Central memory CD8-positive, alpha-beta T cell (primary cell): ENCODE measurements at regions not wholly inside any gene's neighbourhood (a gene's known extent, or its start where the extent isn't known, plus 50 kb on each side); places are given as distances from the start of the nearest gene placed in this dataset.
A peak's percentile ranks its signal among the peaks of the same experiment; 100 is the strongest.

Experiments
- ATAC-seq: fragments of 150-1000 bp; cut with Tn5 transposase; replicated peaks from 2 replicates; pipeline ENCODE4 v1.10.0; 2022; ENCODE audit warnings: mild to moderate bottlenecking, moderate FRiP score, moderate number of reproducible peaks; ENCODE audit not compliant: poor library complexity, severe bottlenecking; ENCODE audit errors: extremely low read depth
- DNase-seq, 2 donors: peaks; one replicate each; pipeline ENCODE4 v3.0.0; 2021; ENCODE audit warnings: low spot score in 2 of 2
- H3K27ac Mint-ChIP-seq: one replicate; pipeline ENCODE4 v1.8.0; 2022; ENCODE audit warnings: low read depth, mild to moderate bottlenecking, moderate library complexity, mixed read lengths
- H3K27me3 Mint-ChIP-seq: one replicate; pipeline ENCODE4 v1.8.0; 2022; ENCODE audit warnings: mixed read lengths
- H3K36me3 Mint-ChIP-seq: one replicate; pipeline ENCODE4 v1.8.0; 2022; ENCODE audit warnings: mild to moderate bottlenecking, moderate library complexity, mixed read lengths; ENCODE audit not compliant: insufficient read depth
- H3K4me1 Mint-ChIP-seq: one replicate; pipeline ENCODE4 v1.8.0; 2022; ENCODE audit warnings: mixed read lengths
- H3K4me3 Mint-ChIP-seq: one replicate; pipeline ENCODE4 v1.8.0; 2022; ENCODE audit warnings: mild to moderate bottlenecking, moderate library complexity, mixed read lengths
- H3K9me3 Mint-ChIP-seq: one replicate; pipeline ENCODE4 v1.8.0; 2022; ENCODE audit warnings: mixed read lengths

DNA sequence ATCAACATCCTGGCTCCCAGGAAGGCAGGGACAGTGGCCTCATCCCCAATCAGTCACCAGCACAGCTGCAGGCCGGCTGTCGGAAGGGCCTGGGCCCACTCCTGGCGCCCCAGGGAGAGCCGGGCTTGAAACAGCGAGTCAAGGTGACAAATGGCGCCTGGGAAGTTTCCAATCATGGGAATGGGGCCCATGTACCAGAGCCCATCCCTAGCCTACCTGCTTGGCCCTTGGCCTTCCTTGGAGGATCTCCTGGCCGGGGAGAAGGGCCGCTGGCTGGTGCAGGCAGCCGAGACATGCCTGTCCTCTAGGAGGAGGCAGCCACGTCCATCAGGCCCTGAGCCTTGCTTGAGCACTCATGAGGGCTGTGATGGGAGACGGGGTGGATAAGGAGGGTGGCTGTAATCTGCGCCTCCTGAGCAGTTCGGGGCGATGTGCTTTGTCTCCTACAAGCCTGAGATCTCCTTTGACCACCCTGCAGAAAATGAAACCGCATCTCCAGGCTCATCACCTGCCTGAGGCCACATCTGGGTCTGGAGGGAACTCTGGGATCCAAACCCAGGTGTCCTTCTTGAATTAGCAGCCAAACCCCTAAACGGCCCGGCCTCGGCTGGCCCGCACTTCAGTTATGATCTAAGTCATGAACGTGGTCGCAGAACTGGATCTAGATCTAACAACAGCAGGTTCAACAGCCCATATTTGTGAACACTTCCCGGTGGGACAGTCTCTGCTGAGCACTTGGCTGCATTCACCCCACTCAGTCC, 862.0 kb downstream of the TBC1D22A start:
- H3K9me3 Mint-ChIP-seq = no peaks in the 10 kb centered on the region

DNA sequence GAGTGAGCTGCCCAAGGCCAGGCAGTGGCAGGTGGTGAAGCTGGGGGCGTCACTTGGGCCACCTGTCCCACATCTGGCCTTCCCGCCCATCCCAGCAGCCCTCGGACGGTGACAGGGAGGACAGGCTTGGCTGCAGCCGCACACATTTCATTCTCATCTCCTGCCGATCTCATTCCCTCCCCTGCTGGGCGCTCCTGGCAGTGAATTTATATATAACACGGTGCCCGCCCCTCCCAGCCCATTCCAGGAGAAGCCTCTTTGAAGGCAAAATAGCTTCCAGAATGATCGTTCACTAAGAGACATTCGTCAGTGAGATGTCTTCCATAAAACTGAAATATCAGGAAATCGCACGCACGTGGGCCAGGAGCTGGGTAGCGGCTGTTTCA, 861.3 kb downstream of the TBC1D22A start:
- H3K4me1 Mint-ChIP-seq = no peaks in the 10 kb centered on the region
- H3K27ac Mint-ChIP-seq = no peak overlapping the region
- H3K9me3 Mint-ChIP-seq = no peaks in the 10 kb centered on the region
- ATAC-seq = no peak
- DNase-seq = no peak
- peaks cover 29% of the 10 kb centered on the region for H3K27me3 Mint-ChIP-seq
- no peaks in the 10 kb centered on the region for H3K36me3 Mint-ChIP-seq
- H3K4me3 Mint-ChIP-seq = no peak overlapping the region

More for the DNA sequence above, 862.0 kb downstream of the TBC1D22A start:
- DNase-seq = peak in 1 of 2 donors; percentile 9
- Mint-ChIP-seq H3K4me1 (no peaks in the 10 kb centered on the region), H3K27ac (no peak overlapping the region), H3K36me3 (no peaks in the 10 kb centered on the region), H3K27me3 (peaks cover 29% of the 10 kb centered on the region), H3K4me3 (no peak overlapping the region)
- ATAC-seq = no peak

DNA sequence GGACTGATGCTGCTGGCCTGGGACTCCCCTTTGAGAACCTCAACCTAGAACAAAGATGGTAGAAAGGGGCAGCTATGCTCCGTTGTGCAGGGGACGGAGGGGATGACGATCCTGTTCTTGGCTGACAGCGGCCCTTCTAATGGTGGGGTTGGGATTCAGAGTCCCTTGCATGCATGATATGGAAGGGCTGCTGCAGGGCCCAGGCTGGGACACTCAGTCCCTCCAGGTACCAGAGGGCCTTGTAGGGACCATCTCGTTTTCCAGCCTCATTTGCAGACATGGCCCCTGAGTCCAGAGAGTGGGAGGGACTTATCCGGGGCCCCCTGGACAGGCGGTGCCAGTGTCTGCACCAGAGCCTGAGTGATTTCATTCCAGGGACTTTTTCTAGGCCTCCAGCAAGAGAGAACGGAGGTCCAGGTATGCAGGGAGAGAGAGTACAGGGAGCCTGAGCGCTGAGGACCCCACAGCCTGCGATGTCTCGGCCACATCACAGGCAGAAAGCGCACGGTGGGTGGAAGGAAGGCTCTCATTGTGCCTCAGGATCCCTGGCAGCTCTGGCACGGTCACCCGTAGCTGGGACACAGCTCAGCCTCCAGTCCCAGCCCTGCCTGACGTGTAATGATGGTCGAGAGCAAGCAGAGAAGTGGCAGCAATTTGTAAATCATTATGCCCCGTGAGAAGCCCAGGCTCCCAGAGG, 860.8 kb downstream of the TBC1D22A start:
- no peaks in the 10 kb centered on the region for H3K4me1 Mint-ChIP-seq
- DNase-seq = peak in 1 of 2 donors; percentile 2
- H3K36me3 Mint-ChIP-seq = no peaks in the 10 kb centered on the region
- no peak overlapping the region for H3K27ac Mint-ChIP-seq
- H3K27me3 Mint-ChIP-seq = peaks cover 29% of the 10 kb centered on the region
- no peaks in the 10 kb centered on the region for H3K9me3 Mint-ChIP-seq
- ATAC-seq = no peak
- H3K4me3 Mint-ChIP-seq = no peak overlapping the region

DNA sequence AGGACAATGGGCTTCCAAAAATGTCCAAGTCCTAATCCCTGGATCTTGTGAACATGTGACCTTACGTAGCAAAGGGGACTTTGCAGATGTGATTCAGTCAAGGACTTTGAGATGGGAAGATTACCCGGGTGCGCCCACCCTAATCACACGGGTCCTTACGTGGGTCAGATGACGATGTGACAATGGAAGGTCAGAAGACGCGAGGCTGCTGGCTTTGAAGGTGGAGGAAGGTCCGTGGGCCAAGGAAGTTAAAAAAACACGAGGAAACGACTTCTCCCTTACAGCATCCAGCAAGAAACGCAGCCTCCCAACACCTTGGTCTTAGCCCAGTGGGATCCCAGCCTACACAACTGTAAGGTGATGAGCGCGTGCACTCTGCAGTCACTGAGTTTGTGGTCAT, 860.1 kb downstream of the TBC1D22A start:
- Mint-ChIP-seq H3K4me1 (no peaks in the 10 kb centered on the region), H3K36me3 (no peaks in the 10 kb centered on the region), H3K4me3 (no peak overlapping the region), H3K27me3 (peaks cover 29% of the 10 kb centered on the region), H3K27ac (no peak overlapping the region), H3K9me3 (no peaks in the 10 kb centered on the region)
- DNase-seq (peak in 1 of 2 donors; percentile 9), ATAC-seq (no peak)

DNA sequence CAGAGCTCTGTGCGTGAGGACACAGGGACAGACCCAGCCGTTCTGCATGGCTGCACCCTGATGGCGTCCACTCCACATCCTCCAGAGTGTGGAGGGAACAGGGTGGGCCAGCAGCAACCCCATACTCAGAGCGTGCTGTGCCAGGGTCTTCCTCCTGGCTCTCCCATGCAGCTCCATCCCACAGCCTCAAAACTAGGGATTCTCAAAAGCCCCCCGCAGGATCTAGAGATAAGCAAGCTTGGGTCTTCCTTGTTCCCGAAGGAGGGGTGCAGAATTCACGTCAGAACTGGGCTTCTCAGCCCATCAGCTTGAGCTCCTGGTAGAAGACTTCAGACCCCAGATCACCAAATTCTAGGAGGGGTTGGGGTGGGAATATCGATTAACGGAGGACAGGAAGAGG, 858.8 kb downstream of the TBC1D22A start:
- no peaks in the 10 kb centered on the region for H3K36me3 Mint-ChIP-seq
- no peak for ATAC-seq
- no peaks in the 10 kb centered on the region for H3K9me3 Mint-ChIP-seq

DNA sequence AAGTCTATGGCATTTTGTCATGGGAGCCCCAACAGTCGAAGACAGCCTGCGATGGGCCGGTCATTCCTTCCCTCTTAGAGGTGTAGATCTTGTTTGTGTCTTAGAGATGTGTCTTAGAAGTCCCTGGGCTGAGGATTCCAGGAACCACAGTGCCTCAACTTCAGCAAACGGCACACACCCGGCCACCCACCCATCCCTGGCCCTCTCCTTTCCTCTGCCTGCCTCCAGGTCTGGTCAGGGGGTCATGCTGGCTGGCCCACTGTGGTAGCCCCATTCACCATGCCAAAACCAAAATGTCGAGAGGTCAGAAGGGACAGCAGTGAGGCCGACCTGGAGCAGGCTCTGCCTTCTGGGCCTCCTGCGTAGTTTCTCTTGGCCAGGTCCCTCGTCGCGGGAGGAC, 857.9 kb downstream of the TBC1D22A start:
- no peaks in the 10 kb centered on the region for H3K4me1 Mint-ChIP-seq
- H3K4me3 Mint-ChIP-seq = no peak overlapping the region
- peaks cover 39% of the 10 kb centered on the region for H3K27me3 Mint-ChIP-seq
- ATAC-seq = no peak
- no peaks in the 10 kb centered on the region for H3K36me3 Mint-ChIP-seq
- DNase-seq = no peak
- no peaks in the 10 kb centered on the region for H3K9me3 Mint-ChIP-seq
- no peak overlapping the region for H3K27ac Mint-ChIP-seq

More for the DNA sequence above, 858.8 kb downstream of the TBC1D22A start:
- DNase-seq = no peak
- Mint-ChIP-seq H3K4me3 (no peak overlapping the region), H3K4me1 (no peaks in the 10 kb centered on the region), H3K27me3 (peaks cover 39% of the 10 kb centered on the region), H3K27ac (no peak overlapping the region)

DNA sequence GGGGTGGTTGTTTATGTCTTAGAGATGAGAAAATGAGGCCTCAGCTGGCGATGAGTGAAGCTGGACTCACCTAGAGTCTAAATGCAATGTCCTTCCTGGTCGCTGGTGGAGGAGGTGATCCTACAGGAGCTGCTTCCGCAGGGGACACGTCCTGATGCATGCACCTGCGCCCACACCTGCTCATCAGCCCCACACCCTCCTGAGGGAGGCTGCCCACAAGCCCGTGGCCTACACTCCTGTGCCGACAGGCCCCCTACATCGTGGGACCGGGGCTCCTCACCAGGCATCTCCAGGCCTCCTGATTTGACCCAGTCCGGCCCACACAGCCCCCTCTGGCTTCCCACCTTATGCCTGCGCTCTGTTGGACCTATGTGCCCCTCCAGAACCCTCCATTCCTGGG, 857.2 kb downstream of the TBC1D22A start:
- DNase-seq (peak in 1 of 2 donors; percentile 4), ATAC-seq (no peak)
- no peaks in the 10 kb centered on the region for H3K9me3 Mint-ChIP-seq
- H3K36me3 Mint-ChIP-seq = no peaks in the 10 kb centered on the region
- peaks cover 39% of the 10 kb centered on the region for H3K27me3 Mint-ChIP-seq
- H3K4me3 Mint-ChIP-seq = no peak overlapping the region
- no peaks in the 10 kb centered on the region for H3K4me1 Mint-ChIP-seq
- no peak overlapping the region for H3K27ac Mint-ChIP-seq

DNA sequence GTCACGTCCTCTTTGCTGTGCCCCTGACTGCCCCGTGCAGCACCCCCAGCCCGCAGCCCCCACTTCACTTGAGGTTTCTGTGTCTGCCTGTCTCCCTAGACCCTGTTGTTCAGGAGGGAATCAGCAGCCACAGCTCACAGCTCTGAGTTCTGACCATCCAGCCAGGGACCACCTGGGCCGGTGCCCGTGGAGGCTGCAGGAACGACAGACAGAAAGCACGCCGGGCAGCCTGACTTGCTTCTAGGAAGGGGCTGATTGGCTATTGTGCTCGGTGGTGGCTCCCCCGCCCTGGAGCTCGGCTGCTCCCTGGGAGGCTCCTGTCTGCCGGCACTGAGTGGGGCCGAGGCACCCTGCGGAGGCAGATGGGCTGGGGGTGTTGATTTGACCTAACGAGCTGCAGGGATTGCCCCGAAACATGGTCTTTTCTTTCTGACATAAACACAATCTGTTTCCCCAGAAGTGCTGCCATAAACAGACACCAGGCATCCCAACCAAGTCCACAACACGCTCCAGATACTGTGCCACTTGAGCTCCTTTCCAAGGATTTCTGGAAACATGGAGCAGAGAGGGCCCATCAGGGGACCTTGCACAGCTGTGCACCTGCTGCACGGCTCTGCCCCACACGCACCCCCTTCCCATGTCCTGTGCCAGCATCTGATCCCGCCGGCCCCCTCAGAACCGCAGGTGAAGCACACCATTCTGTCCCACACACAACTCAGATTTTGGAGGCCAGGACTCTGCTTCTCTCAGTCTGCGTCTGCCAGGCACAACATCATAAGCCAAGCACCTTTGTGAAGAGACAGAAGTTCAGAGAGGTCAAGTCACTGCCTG, 855.9 kb downstream of the TBC1D22A start:
- H3K27ac Mint-ChIP-seq = no peak overlapping the region
- peaks cover 43% of the 10 kb centered on the region for H3K27me3 Mint-ChIP-seq
- no peaks in the 10 kb centered on the region for H3K4me1 Mint-ChIP-seq
- ATAC-seq (no peak), DNase-seq (no peak)
- no peaks in the 10 kb centered on the region for H3K9me3 Mint-ChIP-seq
- no peak overlapping the region for H3K4me3 Mint-ChIP-seq
- no peaks in the 10 kb centered on the region for H3K36me3 Mint-ChIP-seq

DNA sequence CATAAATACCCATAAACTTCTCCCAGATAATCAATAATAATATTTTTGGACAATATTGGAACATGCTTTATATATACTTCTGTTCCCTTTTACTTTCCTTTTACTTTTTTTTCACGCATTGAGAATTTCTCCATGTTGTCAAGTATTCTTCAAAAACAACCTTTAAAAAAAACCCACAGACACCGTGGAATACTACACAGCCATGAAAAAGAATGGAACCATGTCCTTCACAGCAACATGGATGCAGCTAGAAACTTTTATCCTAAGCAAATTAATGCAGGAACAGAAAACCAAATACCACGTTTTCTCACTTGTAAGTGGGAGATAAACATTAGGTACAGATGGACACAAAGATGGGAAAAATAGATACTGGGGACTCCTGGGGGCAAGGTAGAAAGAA, 854.7 kb downstream of the TBC1D22A start:
- ATAC-seq = no peak
- H3K27me3 Mint-ChIP-seq = peaks cover 38% of the 10 kb centered on the region

DNA sequence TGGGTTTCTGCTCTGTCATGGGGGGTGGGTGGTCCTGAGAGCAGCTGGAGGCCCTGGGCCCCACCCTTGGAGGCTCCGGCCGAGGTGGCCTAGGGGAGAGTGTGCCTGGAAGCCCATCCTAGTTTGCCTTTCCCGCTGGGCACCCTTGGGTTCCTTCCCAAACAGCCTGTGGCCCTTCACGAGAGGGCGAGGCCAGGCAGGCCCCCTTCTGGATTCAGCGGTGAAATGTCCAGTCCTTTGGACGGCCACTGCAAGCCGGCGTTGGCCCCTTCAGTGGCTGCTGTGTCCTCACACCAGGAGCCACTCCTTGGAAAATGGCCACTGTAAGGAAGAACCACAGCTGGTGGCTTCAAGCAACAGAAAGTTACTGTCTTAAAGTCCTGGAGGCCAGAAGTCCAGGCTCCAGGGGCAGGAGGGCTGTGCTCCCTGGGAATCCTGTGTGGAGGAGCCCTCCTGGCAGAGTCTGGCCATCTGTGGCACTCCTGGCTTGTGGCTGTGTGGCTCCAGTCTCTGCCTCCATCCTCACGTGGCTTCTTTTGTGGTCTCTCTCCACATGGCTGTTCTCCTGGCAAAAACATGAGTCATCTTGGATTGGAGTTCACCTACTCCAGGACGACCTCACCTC, 854.1 kb downstream of the TBC1D22A start:
- no peak overlapping the region for H3K27ac Mint-ChIP-seq
- no peak overlapping the region for H3K4me3 Mint-ChIP-seq
- H3K27me3 Mint-ChIP-seq = peaks cover 32% of the 10 kb centered on the region
- no peaks in the 10 kb centered on the region for H3K36me3 Mint-ChIP-seq
- no peaks in the 10 kb centered on the region for H3K9me3 Mint-ChIP-seq
- no peaks in the 10 kb centered on the region for H3K4me1 Mint-ChIP-seq
- no peak for ATAC-seq
- DNase-seq = no peak

More for the DNA sequence above, 854.7 kb downstream of the TBC1D22A start:
- DNase-seq = no peak
- no peaks in the 10 kb centered on the region for H3K9me3 Mint-ChIP-seq
- H3K36me3 Mint-ChIP-seq = no peaks in the 10 kb centered on the region
- no peak overlapping the region for H3K27ac Mint-ChIP-seq
- H3K4me1 Mint-ChIP-seq = no peaks in the 10 kb centered on the region
- H3K4me3 Mint-ChIP-seq = no peak overlapping the region

DNA sequence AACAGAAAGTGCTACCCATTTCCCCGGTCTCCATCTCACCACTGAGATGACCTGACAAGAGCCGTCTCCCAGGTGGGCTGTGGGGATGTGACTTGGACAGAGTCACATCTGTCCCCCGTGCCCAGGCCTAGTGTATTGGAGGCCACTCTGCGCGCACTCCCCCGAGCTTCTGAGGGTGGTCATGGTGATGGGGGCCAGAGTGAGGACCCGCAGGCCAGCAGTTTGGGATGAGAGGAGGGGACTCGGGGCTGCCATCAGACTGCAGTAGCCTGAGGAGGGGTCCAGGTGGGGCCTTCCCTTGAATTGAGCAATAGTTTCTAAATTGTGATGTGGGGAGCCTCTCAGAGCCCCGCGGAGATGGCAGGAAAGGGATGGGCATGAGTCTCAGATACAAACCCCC, 852.6 kb downstream of the TBC1D22A start:
- H3K9me3 Mint-ChIP-seq = no peaks in the 10 kb centered on the region
- no peak overlapping the region for H3K27ac Mint-ChIP-seq
- H3K4me3 Mint-ChIP-seq = no peak overlapping the region
- no peaks in the 10 kb centered on the region for H3K4me1 Mint-ChIP-seq
- no peaks in the 10 kb centered on the region for H3K36me3 Mint-ChIP-seq
- DNase-seq = no peak
- ATAC-seq = no peak
- peaks cover 21% of the 10 kb centered on the region for H3K27me3 Mint-ChIP-seq

DNA sequence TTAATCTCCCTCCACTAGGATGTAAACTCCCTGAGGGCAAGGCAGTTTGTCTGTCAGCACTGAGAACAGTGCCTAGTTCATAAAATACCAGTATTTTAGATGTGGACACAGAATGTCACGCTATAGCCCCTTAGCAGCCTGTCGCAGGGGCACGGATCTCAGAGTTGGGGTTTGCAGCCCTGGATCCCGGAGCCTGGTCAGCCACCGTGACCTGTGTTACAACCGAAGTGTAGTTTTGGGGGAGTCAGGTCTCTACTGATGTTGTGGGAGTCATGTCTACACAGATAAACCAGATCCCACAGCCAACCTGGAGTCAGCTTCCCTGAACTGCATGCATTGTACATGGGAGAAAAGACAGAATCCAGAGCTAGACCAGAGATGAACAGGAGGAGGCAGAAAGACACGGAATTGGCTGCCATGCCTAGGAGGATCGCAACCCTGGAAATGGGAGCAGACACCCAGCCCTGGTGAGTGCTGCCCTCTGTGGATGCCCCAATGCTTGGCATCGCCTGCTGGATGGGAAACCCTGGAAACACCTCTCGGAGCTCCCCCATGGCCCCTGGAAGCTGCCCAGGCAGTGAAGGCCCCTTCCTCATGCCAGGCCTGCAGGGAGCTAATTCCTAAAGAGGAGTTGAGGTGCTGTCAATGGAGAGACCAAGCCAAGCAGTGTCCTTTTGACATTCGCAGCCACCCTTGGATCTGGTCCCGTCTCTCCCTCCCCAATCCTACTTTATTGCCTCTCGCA, 851.3 kb downstream of the TBC1D22A start:
- Mint-ChIP-seq H3K4me1 (no peaks in the 10 kb centered on the region), H3K36me3 (no peaks in the 10 kb centered on the region)

More for the DNA sequence above, 851.3 kb downstream of the TBC1D22A start:
- H3K9me3 Mint-ChIP-seq = peaks cover 6% of the 10 kb centered on the region
- H3K4me3 Mint-ChIP-seq = no peak overlapping the region
- H3K27me3 Mint-ChIP-seq = peaks cover 32% of the 10 kb centered on the region
- DNase-seq = no peak
- no peak for ATAC-seq
- H3K27ac Mint-ChIP-seq = no peak overlapping the region
